ENCODE measurements at regions not wholly inside any gene's neighbourhood (a gene's known extent, or its start where the extent isn't known, plus 50 kb on each side); places are given as distances from the start of the nearest gene placed in this dataset.

GRCh38 chr9:21679432-21679831 is 123.0 kb upstream of the MTAP start:
- intact Hi-C loops (cut with micrococcal nuclease) = no loop called here
- TF ChIP-seq CTCF (IDR thresholded peaks at IDR 0.05) = no peak
- no peaks in the 10 kb centered on the region for H3K36me3 Mint-ChIP-seq (ENCODE audit: low read depth)
- CTCF ChIA-PET = no interaction called here
- peaks cover 2% of the 10 kb centered on the region for H3K27me3 Mint-ChIP-seq
- POLR2A ChIA-PET = no interaction called here
- H3K27ac Mint-ChIP-seq = no peak overlapping the region
- no peak overlapping the region for H3K4me3 Mint-ChIP-seq
- H3K4me1 Mint-ChIP-seq = no peaks in the 10 kb centered on the region
- ATAC-seq (ENCODE audit: low read depth) = no peak
- DNase-seq = no peak
- no peaks in the 10 kb centered on the region for H3K9me3 Mint-ChIP-seq

- no peak for TF ChIP-seq CTCF (IDR thresholded peaks at IDR 0.05)
- Mint-ChIP-seq H3K9me3 (no peaks in the 10 kb centered on the region), H3K27me3 (peaks cover 2% of the 10 kb centered on the region), H3K27ac (no peak overlapping the region), H3K36me3 (ENCODE audit: low read depth) (no peaks in the 10 kb centered on the region), H3K4me1 (no peaks in the 10 kb centered on the region), H3K4me3 (no peak overlapping the region)
- ChIA-PET CTCF (no interaction called here), POLR2A (no interaction called here)
- intact Hi-C loops (cut with micrococcal nuclease) = no loop called here
- no peak for ATAC-seq (ENCODE audit: low read depth)
- no peak for DNase-seq
Observed at GRCh38 chr9:21680590-21680989, 121.8 kb upstream of the MTAP start.

GRCh38 chr9:21681641-21682040 is 120.8 kb upstream of the MTAP start:
- intact Hi-C loops (cut with micrococcal nuclease) = no loop called here
- Mint-ChIP-seq H3K27ac (no peak overlapping the region), H3K9me3 (no peaks in the 10 kb centered on the region), H3K4me1 (no peaks in the 10 kb centered on the region), H3K36me3 (ENCODE audit: low read depth) (no peaks in the 10 kb centered on the region), H3K27me3 (peaks cover 2% of the 10 kb centered on the region), H3K4me3 (no peak overlapping the region)
- ChIA-PET CTCF (no interaction called here), POLR2A (no interaction called here)
- DNase-seq (no peak), ATAC-seq (ENCODE audit: low read depth) (no peak)
- TF ChIP-seq CTCF (IDR thresholded peaks at IDR 0.05) = no peak

GRCh38 chr9:21682381-21682780 is 120.1 kb upstream of the MTAP start:
- ChIA-PET CTCF (no interaction called here), POLR2A (no interaction called here)
- no peaks in the 10 kb centered on the region for H3K9me3 Mint-ChIP-seq
- no peaks in the 10 kb centered on the region for H3K36me3 Mint-ChIP-seq (ENCODE audit: low read depth)
- H3K27ac Mint-ChIP-seq = no peak overlapping the region
- ATAC-seq (ENCODE audit: low read depth) = no peak
- H3K27me3 Mint-ChIP-seq = peaks cover 2% of the 10 kb centered on the region
- intact Hi-C loops (cut with micrococcal nuclease) = no loop called here
- no peak overlapping the region for H3K4me3 Mint-ChIP-seq
- TF ChIP-seq CTCF (IDR thresholded peaks at IDR 0.05) = no peak
- no peaks in the 10 kb centered on the region for H3K4me1 Mint-ChIP-seq
- no peak for DNase-seq

GRCh38 chr9:21682981-21683380 is 119.5 kb upstream of the MTAP start:
- Mint-ChIP-seq H3K4me3 (no peak overlapping the region), H3K9me3 (no peaks in the 10 kb centered on the region), H3K27me3 (peaks cover under 1% of the 10 kb centered on the region), H3K27ac (no peak overlapping the region), H3K4me1 (no peaks in the 10 kb centered on the region), H3K36me3 (ENCODE audit: low read depth) (no peaks in the 10 kb centered on the region)
- ATAC-seq (ENCODE audit: low read depth) (no peak), DNase-seq (no peak)
- ChIA-PET POLR2A (no interaction called here), CTCF (no interaction called here)
- intact Hi-C loops (cut with micrococcal nuclease) = no loop called here
- no peak for TF ChIP-seq CTCF (IDR thresholded peaks at IDR 0.05)
